H9 (cell line): ENCODE measurements at regions not wholly inside any gene's neighbourhood (a gene's known extent, or its start where the extent isn't known, plus 50 kb on each side); places are given as distances from the start of the nearest gene placed in this dataset.
A peak's percentile ranks its signal among the peaks of the same experiment; 100 is the strongest.

Source experiments
- DNase-seq: peaks from one replicate; pipeline ENCODE4 v3.0.0-alpha.2; 2017
- H2AFZ ChIP-seq: one replicate; pipeline ENCODE4 v1.6.1; 2013; ENCODE audit warnings: mild to moderate bottlenecking, low read length, control low read depth, moderate library complexity
- H2AK5ac ChIP-seq: 2 replicates; pipeline ENCODE4 v1.6.1; 2013; ENCODE audit warnings: low read length, control low read depth, mixed read lengths; ENCODE audit not compliant: insufficient read length
- H2BK120ac ChIP-seq: one replicate; pipeline ENCODE4 v1.6.1; 2013; ENCODE audit warnings: low read depth, mild to moderate bottlenecking, low read length, control low read depth, inconsistent platforms; ENCODE audit not compliant: poor library complexity, severe bottlenecking
- H2BK12ac ChIP-seq: 2 replicates; pipeline ENCODE4 v1.6.1; 2013; ENCODE audit warnings: low read length, control low read depth, mixed read lengths, low read depth; ENCODE audit not compliant: insufficient read length
- H2BK15ac ChIP-seq: 2 replicates; pipeline ENCODE4 v1.6.1; 2013; ENCODE audit warnings: low read depth, low read length, control low read depth
- H2BK20ac ChIP-seq: one replicate; pipeline ENCODE4 v1.6.1; 2013; ENCODE audit warnings: low read depth, mild to moderate bottlenecking, low read length, control low read depth, inconsistent platforms; ENCODE audit not compliant: poor library complexity, severe bottlenecking
- H2BK5ac ChIP-seq: 2 replicates; pipeline ENCODE4 v1.6.1; 2013; ENCODE audit warnings: low read length, control low read depth, mixed read lengths; ENCODE audit not compliant: insufficient read length
- H3K14ac ChIP-seq: 2 replicates; pipeline ENCODE4 v1.6.1; 2013; ENCODE audit warnings: low read length, control low read depth; ENCODE audit not compliant: insufficient read depth
- H3K18ac ChIP-seq: 2 replicates; pipeline ENCODE4 v1.6.1; 2013; ENCODE audit warnings: low read depth, mild to moderate bottlenecking, mixed read lengths, low read length, control low read depth; ENCODE audit not compliant: insufficient read length
- H3K23ac ChIP-seq: 2 replicates; pipeline ENCODE4 v1.6.1; 2013; ENCODE audit warnings: low read length, control low read depth, mixed read lengths, low read depth; ENCODE audit not compliant: insufficient read length
- H3K23me2 ChIP-seq: 2 replicates; pipeline ENCODE4 v1.6.1; 2013; ENCODE audit warnings: low read depth, mild to moderate bottlenecking, mixed read lengths, low read length, control low read depth; ENCODE audit not compliant: insufficient read length, poor library complexity, severe bottlenecking
- H3K27ac ChIP-seq: 2 replicates; pipeline ENCODE4 v1.5.1; 2013; ENCODE audit warnings: low read length, control low read depth, mixed read lengths, low read depth; ENCODE audit not compliant: insufficient read length
- H3K27me3 ChIP-seq: 2 replicates; pipeline ENCODE4 v1.6.1; 2013; ENCODE audit warnings: low read length, control low read depth, inconsistent platforms; ENCODE audit not compliant: insufficient read depth
- H3K4ac ChIP-seq: 2 replicates; pipeline ENCODE4 v1.6.1; 2013; ENCODE audit warnings: low read depth, mild to moderate bottlenecking, control low read depth, inconsistent platforms, low read length, moderate library complexity
- H3K4me1 ChIP-seq: 2 replicates; pipeline ENCODE4 v1.6.1; 2013; ENCODE audit warnings: low read length, control low read depth, inconsistent platforms; ENCODE audit not compliant: insufficient read depth
- H3K4me2 ChIP-seq: 2 replicates; pipeline ENCODE4 v1.6.1; 2013; ENCODE audit warnings: low read length, control low read depth, mixed read lengths; ENCODE audit not compliant: insufficient read length, insufficient read depth
- H3K56ac ChIP-seq: 2 replicates; pipeline ENCODE4 v1.6.1; 2013; ENCODE audit warnings: low read depth, mild to moderate bottlenecking, mixed read lengths, low read length, control low read depth; ENCODE audit not compliant: insufficient read length
- H3K79me1 ChIP-seq: 2 replicates; pipeline ENCODE4 v1.6.1; 2013; ENCODE audit warnings: low read depth, mild to moderate bottlenecking, moderate library complexity, low read length, control low read depth, inconsistent platforms; ENCODE audit not compliant: insufficient read depth, poor library complexity, severe bottlenecking
- H3K79me2 ChIP-seq: 2 replicates; pipeline ENCODE4 v1.6.1; 2013; ENCODE audit warnings: low read length, control low read depth, inconsistent platforms; ENCODE audit not compliant: insufficient read depth
- H3K9ac ChIP-seq: 2 replicates; pipeline ENCODE4 v1.6.1; 2013; ENCODE audit warnings: low read length, control low read depth, mixed read lengths; ENCODE audit not compliant: insufficient read length; ENCODE audit errors: extremely low read depth
- H3K9me3 ChIP-seq: one replicate; pipeline ENCODE4 v1.6.1; 2013; ENCODE audit warnings: low read depth, low read length, inconsistent platforms; ENCODE audit not compliant: control insufficient read depth
- H3T11ph ChIP-seq: one replicate; pipeline ENCODE4 v1.6.1; 2013; ENCODE audit warnings: mild to moderate bottlenecking, low read length, control low read depth, inconsistent platforms
- H4K20me1 ChIP-seq: one replicate; pipeline ENCODE4 v1.6.1; 2013; ENCODE audit not compliant: control insufficient read depth, insufficient read length, insufficient read depth
- H4K5ac ChIP-seq: 2 replicates; pipeline ENCODE4 v1.6.1; 2013; ENCODE audit warnings: low read depth, mild to moderate bottlenecking, mixed read lengths, low read length, control low read depth; ENCODE audit not compliant: insufficient read length
- H4K8ac ChIP-seq: replicated peaks from 2 replicates; pipeline ENCODE4 v1.6.1; 2013; ENCODE audit warnings: low read length, control low read depth, mixed read lengths, low read depth; ENCODE audit not compliant: insufficient read length
- H4K91ac ChIP-seq: 2 replicates; pipeline ENCODE4 v1.6.1; 2013; ENCODE audit warnings: low read depth, mild to moderate bottlenecking, moderate library complexity, mixed read lengths, low read length, control low read depth; ENCODE audit not compliant: insufficient read length
- H3K27ac Mint-ChIP-seq, 3 experiments: 2 replicates in 2 of 3; 3 replicates in 1 of 3; pipeline ENCODE4 v1.8.0; 2020 to 2021; ENCODE audit warnings: mixed read lengths in 3 of 3, mild to moderate bottlenecking in 1 of 3, moderate library complexity in 1 of 3
- H3K27me3 Mint-ChIP-seq: 2 replicates; pipeline ENCODE4 v1.8.0; 2021; ENCODE audit warnings: low read depth, mild to moderate bottlenecking, moderate library complexity, mixed read lengths
- H3K36me3 Mint-ChIP-seq, 3 experiments: 2 replicates in 2 of 3; 3 replicates in 1 of 3; pipeline ENCODE4 v1.8.0; 2020 to 2021; ENCODE audit warnings: low read depth in 3 of 3, mixed read lengths in 3 of 3; ENCODE audit not compliant: insufficient read depth in 1 of 3
- H3K4me1 Mint-ChIP-seq, 2 experiments: 2 replicates each; pipeline ENCODE4 v1.8.0; 2020; ENCODE audit warnings: mixed read lengths in 2 of 2
- H3K4me3 Mint-ChIP-seq, 2 experiments: 2 replicates in 1 of 2; 3 replicates in 1 of 2; pipeline ENCODE4 v1.8.0; 2020 to 2021; ENCODE audit warnings: mild to moderate bottlenecking in 2 of 2, mixed read lengths in 2 of 2, moderate library complexity in 1 of 2
- H3K9me3 Mint-ChIP-seq, 2 experiments: 2 replicates in 1 of 2; 3 replicates in 1 of 2; pipeline ENCODE4 v1.8.0; 2020; ENCODE audit warnings: mild to moderate bottlenecking in 2 of 2, mixed read lengths in 2 of 2, moderate library complexity in 1 of 2
- CTCF ChIP-seq: fragments of 200-600 bp; sonication (generic); conservative IDR thresholded peaks from 3 replicates; pipeline ENCODE4 v1.8.0; 2021; ENCODE audit warnings: antibody characterized with exemption, mild to moderate bottlenecking
- WGBS: extraction: QIAGEN DNeasy Blood & Tissue Kit; methylation state at CpG from one replicate; pipeline ENCODE4 v1.1.7; 2013; ENCODE audit warnings: missing lambda C conversion rate, low lambda C conversion rate, mixed read lengths; ENCODE audit not compliant: insufficient read length; ENCODE audit errors: extremely low coverage; 5-methylcytosine and 5-hydroxymethylcytosine counted together

- Histone ChIP-seq H3K4ac (no peak overlapping the region), H3K79me1 (no peaks in the 10 kb centered on the region), H4K20me1 (no peaks in the 10 kb centered on the region), H2BK5ac (no peak overlapping the region), H3K9me3 (no peaks in the 10 kb centered on the region), H3K23me2 (no peaks in the 10 kb centered on the region), H2AK5ac (no peak overlapping the region), H3K4me2 (no peak overlapping the region), H3T11ph (no peak overlapping the region), H2BK120ac (no peak overlapping the region), H4K8ac (peak overlapping the region; percentile 10), H3K23ac (no peak overlapping the region), H2BK12ac (no peak overlapping the region), H3K4me1 (no peaks in the 10 kb centered on the region), H2AFZ (no peak overlapping the region), H3K27ac (no peak overlapping the region), H3K18ac (no peak overlapping the region), H4K91ac (no peak overlapping the region), H4K5ac (no peak overlapping the region), H3K9ac (no peak overlapping the region), H3K27me3 (no peaks in the 10 kb centered on the region), H2BK20ac (no peak overlapping the region), H2BK15ac (no peak overlapping the region), H3K79me2 (no peaks in the 10 kb centered on the region), H3K56ac (no peak overlapping the region), H3K14ac (no peak overlapping the region; the same call in 1 of the 2 replicates)
- TF ChIP-seq CTCF = no peak
- Mint-ChIP-seq H3K4me1 (no peaks in the 10 kb centered on the region), H3K27ac (no peak overlapping the region), H3K9me3 (no peaks in the 10 kb centered on the region; a peak in 1 of 5 replicates), H3K36me3 (no peaks in the 10 kb centered on the region), H3K27me3 (peaks cover 5% of the 10 kb centered on the region), H3K4me3 (no peak overlapping the region)
- no peak for DNase-seq
- WGBS = no CpG with 5 or more reads among the region's 4 CpGs
Measured at GRCh38 chr7:47709051-47709450, 127.1 kb upstream of the TNS3 start.
